HCT116 (cell line): ENCODE measurements at regions not wholly inside any gene's neighbourhood (a gene's known extent, or its start where the extent isn't known, plus 50 kb on each side); places are given as distances from the start of the nearest gene placed in this dataset.

Source experiments
- CEBPB ChIP-seq: IDR thresholded peaks from 2 replicates; pipeline ENCODE4 v1.6.1; 2012; ENCODE audit warnings: low read depth
- CTCF ChIP-seq, 3 experiments: fragments of 200-600 bp in 1 of 3; sonication (generic) in 1 of 3; IDR thresholded peaks in 2 of 3; conservative IDR thresholded peaks in 1 of 3; 2 replicates each; pipeline ENCODE4 v1.5.1; 2012 to 2017; ENCODE audit warnings: low read depth in 2 of 3, low read length in 2 of 3, antibody characterized with exemption in 1 of 3, borderline replicate concordance in 1 of 3, control low read depth in 1 of 3, mild to moderate bottlenecking in 1 of 3, mixed read lengths in 1 of 3, mixed run types in 1 of 3, moderate library complexity in 1 of 3; ENCODE audit not compliant: insufficient read depth in 1 of 3
- EGR1 ChIP-seq: IDR thresholded peaks from 2 replicates; pipeline ENCODE4 v1.6.1; 2012; ENCODE audit warnings: low read depth
- EZH2 ChIP-seq: fragments of 200-600 bp; sonication (generic); IDR thresholded peaks from 2 replicates; pipeline ENCODE4 v1.6.1; 2017; ENCODE audit warnings: antibody characterized with exemption, mixed run types
- EZH2phosphoT487 ChIP-seq: fragments of 200-600 bp; IDR thresholded peaks from 2 replicates; pipeline ENCODE4 v1.6.1; 2018; ENCODE audit warnings: antibody characterized with exemption, borderline replicate concordance
- POLR2A ChIP-seq: IDR thresholded peaks from 2 replicates; pipeline ENCODE4 v1.7.0; 2011; ENCODE audit warnings: borderline replicate concordance; ENCODE audit not compliant: insufficient read depth, insufficient read length; ENCODE audit errors: extremely low read depth
- YY1 ChIP-seq: IDR thresholded peaks from 2 replicates; pipeline ENCODE4 v1.6.1; 2011; ENCODE audit warnings: low read length, low read depth, moderate library complexity, mild to moderate bottlenecking; ENCODE audit not compliant: insufficient replicate concordance; ENCODE audit errors: extremely low read depth

- TF ChIP-seq POLR2A (no peak), CTCF (IDR thresholded peaks at IDR 0.05 in 2 of 3, conservative IDR thresholded peaks at IDR 0.05 in 1 of 3; ENCODE audit: borderline replicate concordance in 1 of 3, insufficient read depth in 1 of 3, low read depth in 2 of 3, low read length in 2 of 3) (no peak), EGR1 (no peak), EZH2 (no peak), YY1 (no peak), EZH2phosphoT487 (no peak), CEBPB (no peak)
Measured at GRCh38 chr9:115891929-115892328, 261.7 kb upstream of the PAPPA start.
